Thyroid gland (tissue), 4 donors: ENCODE measurements at regions not wholly inside any gene's neighbourhood (a gene's known extent, or its start where the extent isn't known, plus 50 kb on each side); places are given as distances from the start of the nearest gene placed in this dataset.
A peak's percentile ranks its signal among the peaks of the same experiment; 100 is the strongest.

Source experiments
- DNase-seq, 2 donors: peaks; one replicate each; pipeline ENCODE4 v3.0.0-alpha.2; 2019
- H3K27ac ChIP-seq, 3 donors: fragments of 200-600 bp; sonication (generic); 1 replicate in 2 of 3; 2 replicates in 1 of 3; pipeline ENCODE4 v1.5.1; 2016 to 2019; ENCODE audit warnings: mild to moderate bottlenecking in 1 of 3, moderate library complexity in 1 of 3
- H3K27me3 ChIP-seq: fragments of 200-600 bp; sonication (generic); one replicate; pipeline ENCODE4 v1.5.1; 2019
- H3K36me3 ChIP-seq, 2 donors: fragments of 200-600 bp; sonication (generic); one replicate each; pipeline ENCODE4 v1.5.1; 2016 to 2019
- H3K4me1 ChIP-seq, 2 donors: fragments of 200-600 bp; sonication (generic); one replicate each; pipeline ENCODE4 v1.5.1; 2017 to 2019
- H3K4me3 ChIP-seq, 3 donors: fragments of 200-600 bp; sonication (generic); replicated peaks in 1 of 3; 1 replicate in 2 of 3; 2 replicates in 1 of 3; pipeline ENCODE4 v1.5.1; 2016; ENCODE audit warnings: mild to moderate bottlenecking in 1 of 3
- H3K9me3 ChIP-seq: fragments of 200-600 bp; sonication (generic); one replicate; pipeline ENCODE4 v1.5.1; 2017
- CTCF ChIP-seq, 6 experiments: fragments of 200-600 bp in 3 of 6; fragments of 450-650 bp in 3 of 6; sonication (generic) in 3 of 6; IDR thresholded peaks; one replicate each; pipeline ENCODE4 v1.5.1; 2016 to 2019; ENCODE audit warnings: antibody characterized with exemption in 6 of 6, mild to moderate bottlenecking in 2 of 6, inconsistent platforms in 1 of 6, moderate library complexity in 1 of 6
- POLR2A ChIP-seq, 2 donors: fragments of 450-650 bp; IDR thresholded peaks; one replicate each; pipeline ENCODE4 v1.6.1; 2017; ENCODE audit warnings: antibody characterized with exemption in 2 of 2, mild to moderate bottlenecking in 2 of 2, moderate library complexity in 1 of 2
- WGBS, 2 donors: methylation state at CpG; one replicate each; pipeline ENCODE4 v1.1.5; 2017; 5-methylcytosine and 5-hydroxymethylcytosine counted together
- intact Hi-C: fragments of 100-400 bp; cut with DNase I; formaldehyde crosslinking; loops from one replicate; pipeline ENCODE4 v1.15.1; 2023

GRCh38 chr13:33758113-33758512, 59.8 kb upstream of the RFC3 start:
- Histone ChIP-seq H3K4me3 (no peak overlapping the region), H3K27me3 (no peaks in the 10 kb centered on the region), H3K4me1 (peaks cover 0 to 5% of the 10 kb centered on the region in 2 donors), H3K36me3 (no peaks in the 10 kb centered on the region), H3K9me3 (no peaks in the 10 kb centered on the region), H3K27ac (no peak overlapping the region)
- intact Hi-C loops = no loop called here
- TF ChIP-seq CTCF (IDR thresholded peaks at IDR 0.05) = no peak
- no peak for TF ChIP-seq POLR2A (IDR thresholded peaks at IDR 0.05)
- DNase-seq = no peak

GRCh38 chr13:33761740-33762139, 56.2 kb upstream of the RFC3 start:
- Histone ChIP-seq H3K27ac (peak overlapping the region; percentile 58 to 84 (median 74)), H3K4me3 (no peak overlapping the region), H3K27me3 (no peaks in the 10 kb centered on the region), H3K4me1 (peaks cover 0 to 5% of the 10 kb centered on the region in 2 donors), H3K36me3 (no peaks in the 10 kb centered on the region), H3K9me3 (no peaks in the 10 kb centered on the region)
- intact Hi-C loops = no loop called here
- DNase-seq = peak; percentile 78 to 83
- TF ChIP-seq CTCF (IDR thresholded peaks at IDR 0.05) = peak in 2 of 6 experiments; percentile 17
- no peak for TF ChIP-seq POLR2A (IDR thresholded peaks at IDR 0.05)
- 21 to 26% methylated on average over 6 of the region's 6 CpGs for WGBS, 2 donors

- no peak for DNase-seq
- Histone ChIP-seq H3K9me3 (no peaks in the 10 kb centered on the region), H3K36me3 (no peaks in the 10 kb centered on the region), H3K4me1 (peaks cover 0 to 5% of the 10 kb centered on the region in 2 donors), H3K27me3 (no peaks in the 10 kb centered on the region), H3K27ac (no peak overlapping the region), H3K4me3 (no peak overlapping the region)
- intact Hi-C loops = no loop called here
- TF ChIP-seq CTCF (IDR thresholded peaks at IDR 0.05) = no peak
- no peak for TF ChIP-seq POLR2A (IDR thresholded peaks at IDR 0.05)
- 85 to 89% methylated on average over 2 of the region's 2 CpGs for WGBS, 2 donors
Observed at GRCh38 chr13:33763021-33763420, 54.9 kb upstream of the RFC3 start.

GRCh38 chr13:33764716-33765115, 53.2 kb upstream of the RFC3 start:
- no peaks in the 10 kb centered on the region for H3K27me3 ChIP-seq
- H3K36me3 ChIP-seq = no peaks in the 10 kb centered on the region
- H3K4me1 ChIP-seq = peaks cover 0 to 5% of the 10 kb centered on the region in 2 donors
- no peak overlapping the region for H3K4me3 ChIP-seq
- peak; percentile 13 to 15 for DNase-seq
- TF ChIP-seq POLR2A (IDR thresholded peaks at IDR 0.05) = no peak
- TF ChIP-seq CTCF (IDR thresholded peaks at IDR 0.05) = no peak
- no peak overlapping the region for H3K27ac ChIP-seq
- 68 to 78% methylated on average over 3 of the region's 3 CpGs for WGBS, 2 donors
- intact Hi-C loops = no loop called here
- H3K9me3 ChIP-seq = no peaks in the 10 kb centered on the region

GRCh38 chr13:33766329-33767123, 51.4 kb upstream of the RFC3 start:
- no peak for TF ChIP-seq CTCF (IDR thresholded peaks at IDR 0.05)
- no peak for TF ChIP-seq POLR2A (IDR thresholded peaks at IDR 0.05)
- intact Hi-C loops = no loop called here
- 95 to 97% methylated on average over 5 of the region's 5 CpGs for WGBS, 2 donors

More at GRCh38 chr13:33766329-33767123, 51.4 kb upstream of the RFC3 start:
- no peak overlapping the region for H3K27ac ChIP-seq
- DNase-seq = no peak
- H3K27me3 ChIP-seq = no peaks in the 10 kb centered on the region
- H3K36me3 ChIP-seq = no peaks in the 10 kb centered on the region
- no peak overlapping the region for H3K4me3 ChIP-seq
- no peaks in the 10 kb centered on the region for H3K9me3 ChIP-seq
- H3K4me1 ChIP-seq = peaks cover 0 to 5% of the 10 kb centered on the region in 2 donors
